ENCODE measurements at regions not wholly inside any gene's neighbourhood (a gene's known extent, or its start where the extent isn't known, plus 50 kb on each side); places are given as distances from the start of the nearest gene placed in this dataset.

DNA sequence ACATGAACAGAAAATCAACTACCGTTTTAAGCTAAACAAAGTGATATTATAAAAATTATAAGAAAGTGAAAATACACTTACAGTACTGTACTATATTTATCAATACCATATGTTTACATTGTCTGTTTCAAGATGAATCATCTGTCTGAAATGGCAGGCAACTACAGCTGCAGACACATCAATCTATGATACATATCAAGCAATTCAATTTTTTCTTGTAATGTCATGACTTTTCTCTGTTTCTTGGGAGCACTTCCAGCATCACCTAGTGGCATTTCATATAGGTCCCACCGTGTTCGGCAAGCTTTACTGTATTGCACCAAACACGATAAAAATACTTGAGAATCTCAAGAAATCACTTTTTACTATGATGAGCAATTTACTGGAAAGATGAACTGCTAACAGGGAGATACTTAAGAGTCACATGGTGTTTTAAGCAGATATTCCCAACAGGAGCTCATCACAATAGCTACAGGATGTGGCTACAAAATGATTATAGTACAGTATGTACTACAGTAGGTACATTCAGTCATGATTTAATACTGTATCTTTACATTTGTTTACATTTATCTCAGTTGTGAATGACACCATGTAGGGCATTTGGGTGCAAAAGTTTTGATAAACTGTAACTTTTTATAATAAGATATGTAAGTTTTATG is 207.4 kb downstream of the ADAM29 start:
- no peak for DNase-seq (ENCODE audit: low read depth)

- DNase-seq (ENCODE audit: low read depth), result peak; percentile 88
These were observed 209.2 kb downstream of the ADAM29 start for GRCh38 chr4:175127314-175127713.

DNA sequence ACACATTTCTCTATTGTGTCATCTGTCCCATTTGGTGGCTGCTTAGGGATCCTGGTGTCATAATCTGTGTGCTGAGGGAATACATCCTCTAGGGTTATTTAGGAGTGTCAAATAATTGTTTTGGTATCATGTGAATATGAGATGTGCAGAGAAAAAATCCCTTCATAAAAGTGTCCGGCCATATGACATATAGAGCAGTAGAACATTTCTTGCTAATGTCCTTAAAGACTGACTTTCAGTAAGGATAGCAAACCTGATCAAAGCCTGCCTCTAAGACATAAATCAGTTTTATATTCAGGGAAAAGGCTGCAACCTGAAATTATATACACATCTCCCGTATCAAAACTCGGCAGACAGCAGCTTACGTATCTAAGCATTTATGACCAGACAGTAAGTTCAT is 211.6 kb downstream of the ADAM29 start:
- DNase-seq (ENCODE audit: low read depth), result no peak

- no peak for DNase-seq (ENCODE audit: low read depth)
These were observed 221.0 kb downstream of the ADAM29 start for GRCh38 chr4:175139205-175139604.

GRCh38 chr4:175143116-175143515 is 225.0 kb downstream of the ADAM29 start:
- DNase-seq (ENCODE audit: low read depth), result no peak

GRCh38 chr4:175146799-175147198 is 228.6 kb downstream of the ADAM29 start:
- no peak for DNase-seq (ENCODE audit: low read depth)

- DNase-seq (ENCODE audit: low read depth), result no peak
These were observed 229.1 kb downstream of the ADAM29 start for GRCh38 chr4:175147233-175147632.

GRCh38 chr4:175166020-175166419 is 247.9 kb downstream of the ADAM29 start:
- DNase-seq (ENCODE audit: low read depth), result peak; percentile 3

GRCh38 chr4:175176710-175177109 is 258.6 kb downstream of the ADAM29 start:
- peak; percentile 6 for DNase-seq (ENCODE audit: low read depth)

GRCh38 chr4:175190654-175191053 is 272.5 kb downstream of the ADAM29 start:
- DNase-seq (ENCODE audit: low read depth), result no peak

GRCh38 chr4:175198056-175198455 is 279.9 kb downstream of the ADAM29 start:
- DNase-seq (ENCODE audit: low read depth), result no peak

GRCh38 chr4:175215208-175215607 is 297.1 kb downstream of the ADAM29 start:
- DNase-seq (ENCODE audit: low read depth), result no peak

DNA sequence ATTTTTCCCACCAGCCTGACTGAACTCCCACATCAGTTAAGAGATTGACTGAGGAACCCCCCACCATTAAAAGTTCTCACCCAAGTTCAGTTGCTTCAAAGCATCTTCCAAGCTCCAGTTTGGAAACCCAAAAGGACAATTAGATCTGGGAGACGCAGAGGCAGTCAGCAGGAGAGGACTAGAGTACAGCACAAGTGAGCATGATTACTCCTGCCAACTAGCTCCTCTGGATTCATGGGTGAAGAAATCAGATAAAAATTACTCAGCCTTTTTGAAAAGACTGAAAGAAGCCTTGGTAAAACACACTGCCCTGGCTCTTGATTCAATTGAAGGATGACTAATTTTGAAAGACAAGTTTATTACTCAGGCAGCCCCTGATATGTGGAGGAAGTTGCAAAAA is 297.5 kb downstream of the ADAM29 start:
- DNase-seq (ENCODE audit: low read depth), result no peak

DNA sequence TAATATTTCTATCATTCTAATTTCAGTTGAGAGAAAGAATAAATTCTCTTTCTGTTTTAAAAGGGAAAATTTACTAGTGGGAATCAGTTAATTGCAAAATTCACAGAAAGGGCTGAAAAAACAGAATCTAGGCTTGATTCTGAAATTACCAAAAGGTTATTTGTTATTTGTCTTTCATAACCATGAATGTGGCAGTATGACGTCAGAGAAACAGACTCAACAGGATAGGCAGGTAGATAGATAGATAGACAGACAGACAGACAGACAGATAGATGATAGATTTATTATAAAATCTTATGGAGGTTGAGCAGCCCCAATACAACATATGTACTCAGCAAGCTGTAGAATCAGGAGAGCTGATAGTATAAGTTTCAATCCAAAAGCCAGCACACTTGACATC is 311.0 kb downstream of the ADAM29 start:
- DNase-seq (ENCODE audit: low read depth), result no peak

DNA sequence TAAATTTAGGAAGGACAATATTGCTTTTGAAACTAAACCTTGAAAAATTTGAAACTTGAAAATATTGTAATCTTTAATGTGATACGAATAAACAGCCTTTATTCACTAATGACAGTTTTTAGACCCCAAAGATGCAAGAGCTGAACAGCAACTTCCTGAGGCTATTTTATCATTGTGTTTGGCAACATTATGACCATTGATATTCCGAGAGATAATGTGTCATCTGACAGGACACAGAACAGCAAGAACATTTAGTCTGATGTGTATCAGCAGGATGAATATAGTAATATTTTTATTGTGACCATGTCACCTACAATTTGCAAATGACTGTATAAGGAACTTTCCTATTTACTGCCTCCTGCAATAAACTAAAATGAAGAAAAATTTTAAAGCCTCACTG is 316.0 kb downstream of the ADAM29 start:
- no peak for DNase-seq (ENCODE audit: low read depth)

GRCh38 chr4:175238827-175239517 is 320.8 kb downstream of the ADAM29 start:
- DNase-seq (ENCODE audit: low read depth), result no peak

DNA sequence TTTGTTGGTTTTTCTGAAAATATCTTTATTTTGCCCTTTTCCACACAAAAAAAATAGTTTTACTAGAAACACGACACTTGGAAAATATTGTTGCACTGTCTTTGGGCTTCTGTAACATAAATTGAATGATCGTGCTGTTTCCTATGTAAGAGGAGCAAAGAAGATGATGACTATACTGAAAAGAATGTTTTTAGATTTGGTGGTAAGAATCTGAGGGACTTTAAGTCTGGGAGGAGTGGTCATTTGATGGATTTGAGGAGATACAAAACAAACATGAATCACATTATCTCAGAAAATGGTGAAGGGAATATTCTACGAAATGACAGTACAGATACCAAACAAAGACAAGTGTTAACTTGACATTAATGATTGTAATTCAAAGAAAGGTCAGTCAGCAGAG is 328.8 kb downstream of the ADAM29 start:
- peak; percentile 52 for DNase-seq (ENCODE audit: low read depth)

DNA sequence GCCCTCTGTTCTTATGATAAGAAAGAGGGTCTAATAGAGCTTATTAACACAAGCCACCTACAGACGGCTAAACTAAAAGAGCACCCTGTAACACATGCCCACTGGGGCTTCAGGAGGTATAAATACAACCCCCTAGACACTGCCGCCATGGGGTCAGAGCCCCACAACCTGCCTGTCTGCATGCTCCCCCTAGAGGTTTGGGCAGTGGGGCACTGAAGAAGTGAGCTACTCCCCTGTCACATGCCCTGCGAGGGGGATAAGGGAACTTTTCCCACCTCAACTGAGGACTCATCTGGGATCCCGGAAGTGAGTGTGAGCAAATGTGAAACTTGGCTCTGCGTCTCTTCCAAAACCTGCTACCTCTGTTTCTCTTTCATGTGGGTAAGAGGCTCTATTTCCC is 334.5 kb downstream of the ADAM29 start:
- DNase-seq (ENCODE audit: low read depth), result no peak

DNA sequence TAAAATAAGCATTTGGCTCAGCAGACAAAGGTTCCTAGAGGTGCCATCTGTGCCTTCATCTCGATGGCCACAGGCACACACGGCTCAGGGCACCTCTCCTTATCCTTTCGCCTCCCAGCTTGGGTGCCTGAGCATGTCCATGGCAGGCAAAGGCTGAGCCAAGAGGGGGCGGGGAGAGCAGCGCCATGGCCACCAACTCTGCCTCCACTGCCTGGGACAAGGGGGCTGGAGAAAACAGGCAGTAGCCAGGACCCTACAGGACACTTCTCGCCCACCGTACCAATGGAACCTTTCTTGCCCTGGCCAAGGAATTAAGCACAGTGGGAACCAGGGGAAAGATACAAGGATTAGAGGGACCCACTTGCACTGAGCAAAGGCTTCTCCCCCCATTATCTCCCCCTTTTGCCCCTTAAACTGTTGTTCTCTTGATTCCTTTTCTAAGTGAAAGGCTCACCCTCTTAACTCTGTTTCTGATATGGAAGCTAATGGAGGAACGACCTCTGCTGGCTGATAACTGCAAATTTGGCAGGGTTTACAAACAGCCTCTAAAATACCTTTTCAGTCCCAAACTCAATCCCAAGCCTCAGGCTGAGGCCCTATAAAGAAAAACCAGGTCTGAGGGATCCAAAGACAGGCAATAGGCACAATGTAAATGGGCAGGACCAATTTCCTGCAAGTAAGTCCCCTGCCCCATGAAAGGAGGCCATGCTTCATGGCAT is 335.2 kb downstream of the ADAM29 start:
- peak; percentile 9 for DNase-seq (ENCODE audit: low read depth)

- no peak for DNase-seq (ENCODE audit: low read depth)
These were observed 345.4 kb downstream of the ADAM29 start for GRCh38 chr4:175263537-175263936.

DNA sequence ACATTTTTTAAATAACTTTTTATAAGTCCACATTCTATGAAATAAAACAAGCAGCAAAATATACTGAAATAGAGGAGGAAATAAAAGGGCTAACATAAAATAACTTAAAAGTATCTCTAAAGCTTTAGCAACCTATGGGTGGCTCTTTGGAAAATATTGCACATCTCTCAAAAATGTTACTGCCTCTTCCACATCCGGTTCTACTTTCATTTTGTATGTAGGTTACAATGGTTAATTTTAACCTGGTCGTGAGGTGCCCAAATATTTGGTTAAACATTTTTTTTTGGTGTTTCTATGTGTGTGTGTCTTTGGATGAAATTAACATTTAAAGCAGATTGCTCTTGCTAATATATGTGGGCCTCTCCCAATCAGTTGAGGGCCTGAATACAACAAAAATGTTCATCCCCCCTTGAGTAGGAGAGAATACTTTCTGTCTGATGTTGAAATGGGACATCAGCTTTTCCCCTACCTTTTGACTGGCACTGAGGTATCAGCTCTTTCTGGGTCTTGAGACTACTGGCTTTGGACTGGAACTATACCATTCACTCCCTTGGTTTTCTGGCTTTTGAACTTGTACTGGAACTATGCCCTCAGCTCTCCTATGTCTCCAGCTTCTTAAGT is 353.0 kb downstream of the ADAM29 start:
- DNase-seq (ENCODE audit: low read depth), result peak; percentile 58

DNA sequence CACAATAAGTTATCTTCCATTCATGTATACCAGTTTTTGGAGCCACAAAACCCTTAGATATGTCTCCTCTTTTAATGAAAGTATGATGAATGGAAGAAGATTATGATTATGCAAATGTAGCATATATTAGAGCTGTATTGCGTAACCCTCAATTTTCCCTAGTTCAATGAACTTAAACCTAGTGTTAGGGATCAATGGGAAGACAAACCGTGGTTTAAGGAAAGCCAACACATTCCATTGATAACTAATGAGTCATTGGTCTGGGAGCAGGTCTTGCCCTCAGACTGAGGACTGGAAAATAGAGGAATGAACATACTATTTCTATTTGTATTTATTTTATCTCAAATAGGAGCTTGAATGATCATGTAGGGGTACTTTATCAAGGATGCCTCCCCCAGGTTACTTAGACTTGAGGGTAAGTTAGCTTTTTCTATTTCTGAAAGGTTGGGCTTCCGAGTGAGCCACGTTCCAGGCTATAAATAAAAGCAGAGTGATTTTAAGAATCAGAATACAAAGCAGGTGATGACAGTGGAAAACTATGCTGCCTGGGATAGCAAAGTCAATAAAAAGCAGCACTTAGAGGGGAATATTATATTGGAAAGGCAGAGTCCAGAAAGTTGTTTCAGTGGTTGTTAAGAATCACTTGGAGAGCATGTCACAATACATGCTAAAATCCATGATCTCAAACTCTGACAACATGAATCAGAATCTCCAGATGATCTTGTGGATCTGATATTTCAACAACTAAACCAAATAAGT is 356.0 kb downstream of the ADAM29 start:
- peak; percentile 54 for DNase-seq (ENCODE audit: low read depth)
